ENCODE measurements at regions not wholly inside any gene's neighbourhood (a gene's known extent, or its start where the extent isn't known, plus 50 kb on each side); places are given as distances from the start of the nearest gene placed in this dataset.

GRCh38 chr2:21466341-21466927, 342.7 kb downstream of the TDRD15 start:
- H3K9ac ChIP-seq (ENCODE audit: low read depth, low read length) = no peak overlapping the region
- no peak overlapping the region for H3K27ac ChIP-seq (ENCODE audit: low read depth, low read length)
- H3K4me1 ChIP-seq (ENCODE audit: control insufficient read depth, insufficient read depth, low read length) = peaks cover 10% of the 10 kb centered on the region
- H3K27me3 ChIP-seq (ENCODE audit: control insufficient read depth, insufficient read depth, low read length) = no peaks in the 10 kb centered on the region
- H3K9me3 ChIP-seq (ENCODE audit: control insufficient read depth, insufficient read depth, low read length) = no peaks in the 10 kb centered on the region
- no peak overlapping the region for H3K4me3 ChIP-seq (ENCODE audit: low read depth, low read length)
- H3K36me3 ChIP-seq (ENCODE audit: control insufficient read depth, insufficient read depth, low read length) = no peaks in the 10 kb centered on the region

- no peak overlapping the region for H3K4me3 ChIP-seq (ENCODE audit: low read depth, low read length)
- no peak overlapping the region for H3K27ac ChIP-seq (ENCODE audit: low read depth, low read length)
- no peak overlapping the region for H3K9ac ChIP-seq (ENCODE audit: low read depth, low read length)
- H3K9me3 ChIP-seq (ENCODE audit: control insufficient read depth, insufficient read depth, low read length) = no peaks in the 10 kb centered on the region
- H3K4me1 ChIP-seq (ENCODE audit: control insufficient read depth, insufficient read depth, low read length) = peaks cover 10% of the 10 kb centered on the region
- H3K27me3 ChIP-seq (ENCODE audit: control insufficient read depth, insufficient read depth, low read length) = no peaks in the 10 kb centered on the region
- H3K36me3 ChIP-seq (ENCODE audit: control insufficient read depth, insufficient read depth, low read length) = no peaks in the 10 kb centered on the region
These were observed 343.6 kb downstream of the TDRD15 start for GRCh38 chr2:21467280-21467818.

- H3K4me3 ChIP-seq (ENCODE audit: low read depth, low read length) = no peak overlapping the region
These were observed 344.1 kb downstream of the TDRD15 start for GRCh38 chr2:21467910-21468309.

GRCh38 chr2:21468624-21469023, 344.9 kb downstream of the TDRD15 start:
- Histone ChIP-seq H3K4me3 (ENCODE audit: low read depth, low read length) (no peak overlapping the region), H3K36me3 (ENCODE audit: control insufficient read depth, insufficient read depth, low read length) (no peaks in the 10 kb centered on the region), H3K27ac (ENCODE audit: low read depth, low read length) (no peak overlapping the region), H3K4me1 (ENCODE audit: control insufficient read depth, insufficient read depth, low read length) (peaks cover 10% of the 10 kb centered on the region), H3K9me3 (ENCODE audit: control insufficient read depth, insufficient read depth, low read length) (no peaks in the 10 kb centered on the region), H3K27me3 (ENCODE audit: control insufficient read depth, insufficient read depth, low read length) (no peaks in the 10 kb centered on the region), H3K9ac (ENCODE audit: low read depth, low read length) (no peak overlapping the region)

More at GRCh38 chr2:21467910-21468309, 344.1 kb downstream of the TDRD15 start:
- Histone ChIP-seq H3K9me3 (ENCODE audit: control insufficient read depth, insufficient read depth, low read length) (no peaks in the 10 kb centered on the region), H3K27ac (ENCODE audit: low read depth, low read length) (no peak overlapping the region), H3K27me3 (ENCODE audit: control insufficient read depth, insufficient read depth, low read length) (no peaks in the 10 kb centered on the region), H3K36me3 (ENCODE audit: control insufficient read depth, insufficient read depth, low read length) (no peaks in the 10 kb centered on the region), H3K9ac (ENCODE audit: low read depth, low read length) (no peak overlapping the region), H3K4me1 (ENCODE audit: control insufficient read depth, insufficient read depth, low read length) (peaks cover 10% of the 10 kb centered on the region)

- Histone ChIP-seq H3K36me3 (ENCODE audit: control insufficient read depth, insufficient read depth, low read length) (no peaks in the 10 kb centered on the region), H3K4me3 (ENCODE audit: low read depth, low read length) (no peak overlapping the region), H3K9ac (ENCODE audit: low read depth, low read length) (no peak overlapping the region), H3K9me3 (ENCODE audit: control insufficient read depth, insufficient read depth, low read length) (no peaks in the 10 kb centered on the region), H3K27me3 (ENCODE audit: control insufficient read depth, insufficient read depth, low read length) (no peaks in the 10 kb centered on the region), H3K27ac (ENCODE audit: low read depth, low read length) (no peak overlapping the region), H3K4me1 (ENCODE audit: control insufficient read depth, insufficient read depth, low read length) (peaks cover 10% of the 10 kb centered on the region)
These were observed 345.4 kb downstream of the TDRD15 start for GRCh38 chr2:21469158-21469557.

GRCh38 chr2:21469564-21469963, 345.8 kb downstream of the TDRD15 start:
- peaks cover 10% of the 10 kb centered on the region for H3K4me1 ChIP-seq (ENCODE audit: control insufficient read depth, insufficient read depth, low read length)
- H3K27ac ChIP-seq (ENCODE audit: low read depth, low read length) = no peak overlapping the region
- H3K27me3 ChIP-seq (ENCODE audit: control insufficient read depth, insufficient read depth, low read length) = no peaks in the 10 kb centered on the region
- H3K4me3 ChIP-seq (ENCODE audit: low read depth, low read length) = no peak overlapping the region
- no peaks in the 10 kb centered on the region for H3K36me3 ChIP-seq (ENCODE audit: control insufficient read depth, insufficient read depth, low read length)
- no peaks in the 10 kb centered on the region for H3K9me3 ChIP-seq (ENCODE audit: control insufficient read depth, insufficient read depth, low read length)
- no peak overlapping the region for H3K9ac ChIP-seq (ENCODE audit: low read depth, low read length)

GRCh38 chr2:21480162-21480561, 356.4 kb downstream of the TDRD15 start:
- no peaks in the 10 kb centered on the region for H3K9me3 ChIP-seq (ENCODE audit: control insufficient read depth, insufficient read depth, low read length)
- H3K4me3 ChIP-seq (ENCODE audit: low read depth, low read length) = no peak overlapping the region
- H3K27me3 ChIP-seq (ENCODE audit: control insufficient read depth, insufficient read depth, low read length) = no peaks in the 10 kb centered on the region
- H3K4me1 ChIP-seq (ENCODE audit: control insufficient read depth, insufficient read depth, low read length) = no peaks in the 10 kb centered on the region
- H3K36me3 ChIP-seq (ENCODE audit: control insufficient read depth, insufficient read depth, low read length) = no peaks in the 10 kb centered on the region
- H3K9ac ChIP-seq (ENCODE audit: low read depth, low read length) = no peak overlapping the region
- H3K27ac ChIP-seq (ENCODE audit: low read depth, low read length) = no peak overlapping the region

- no peak overlapping the region for H3K27ac ChIP-seq (ENCODE audit: low read depth, low read length)
- H3K9ac ChIP-seq (ENCODE audit: low read depth, low read length) = no peak overlapping the region
These were observed 360.9 kb downstream of the TDRD15 start for GRCh38 chr2:21484643-21485042.

GRCh38 chr2:21486445-21486844, 362.7 kb downstream of the TDRD15 start:
- no peaks in the 10 kb centered on the region for H3K36me3 ChIP-seq (ENCODE audit: control insufficient read depth, insufficient read depth, low read length)
- no peak overlapping the region for H3K9ac ChIP-seq (ENCODE audit: low read depth, low read length)
- no peaks in the 10 kb centered on the region for H3K27me3 ChIP-seq (ENCODE audit: control insufficient read depth, insufficient read depth, low read length)
- no peak overlapping the region for H3K27ac ChIP-seq (ENCODE audit: low read depth, low read length)
- no peaks in the 10 kb centered on the region for H3K9me3 ChIP-seq (ENCODE audit: control insufficient read depth, insufficient read depth, low read length)
- H3K4me3 ChIP-seq (ENCODE audit: low read depth, low read length) = no peak overlapping the region
- H3K4me1 ChIP-seq (ENCODE audit: control insufficient read depth, insufficient read depth, low read length) = no peaks in the 10 kb centered on the region

More at GRCh38 chr2:21484643-21485042, 360.9 kb downstream of the TDRD15 start:
- no peaks in the 10 kb centered on the region for H3K27me3 ChIP-seq (ENCODE audit: control insufficient read depth, insufficient read depth, low read length)
- no peaks in the 10 kb centered on the region for H3K36me3 ChIP-seq (ENCODE audit: control insufficient read depth, insufficient read depth, low read length)
- H3K4me3 ChIP-seq (ENCODE audit: low read depth, low read length) = no peak overlapping the region
- no peaks in the 10 kb centered on the region for H3K4me1 ChIP-seq (ENCODE audit: control insufficient read depth, insufficient read depth, low read length)
- no peaks in the 10 kb centered on the region for H3K9me3 ChIP-seq (ENCODE audit: control insufficient read depth, insufficient read depth, low read length)

GRCh38 chr2:21489080-21489479, 365.3 kb downstream of the TDRD15 start:
- Histone ChIP-seq H3K36me3 (ENCODE audit: control insufficient read depth, insufficient read depth, low read length) (no peaks in the 10 kb centered on the region), H3K27me3 (ENCODE audit: control insufficient read depth, insufficient read depth, low read length) (no peaks in the 10 kb centered on the region), H3K27ac (ENCODE audit: low read depth, low read length) (no peak overlapping the region), H3K9me3 (ENCODE audit: control insufficient read depth, insufficient read depth, low read length) (no peaks in the 10 kb centered on the region), H3K4me3 (ENCODE audit: low read depth, low read length) (no peak overlapping the region), H3K9ac (ENCODE audit: low read depth, low read length) (no peak overlapping the region), H3K4me1 (ENCODE audit: control insufficient read depth, insufficient read depth, low read length) (no peaks in the 10 kb centered on the region)

GRCh38 chr2:21498016-21498415, 374.2 kb downstream of the TDRD15 start:
- H3K27me3 ChIP-seq (ENCODE audit: control insufficient read depth, insufficient read depth, low read length) = no peaks in the 10 kb centered on the region
- no peaks in the 10 kb centered on the region for H3K4me1 ChIP-seq (ENCODE audit: control insufficient read depth, insufficient read depth, low read length)
- no peak overlapping the region for H3K4me3 ChIP-seq (ENCODE audit: low read depth, low read length)
- H3K36me3 ChIP-seq (ENCODE audit: control insufficient read depth, insufficient read depth, low read length) = no peaks in the 10 kb centered on the region
- no peak overlapping the region for H3K9ac ChIP-seq (ENCODE audit: low read depth, low read length)
- no peak overlapping the region for H3K27ac ChIP-seq (ENCODE audit: low read depth, low read length)
- H3K9me3 ChIP-seq (ENCODE audit: control insufficient read depth, insufficient read depth, low read length) = no peaks in the 10 kb centered on the region

All from HUES48 (cell line).